ENCODE measurements at regions not wholly inside any gene's neighbourhood (a gene's known extent, or its start where the extent isn't known, plus 50 kb on each side); places are given as distances from the start of the nearest gene placed in this dataset.
"Not testable (repeated sequence)": the region's sequence is repeated elsewhere in the genome, so short reads cannot be mapped to it uniquely, and the experiment has no call there.

DNA sequence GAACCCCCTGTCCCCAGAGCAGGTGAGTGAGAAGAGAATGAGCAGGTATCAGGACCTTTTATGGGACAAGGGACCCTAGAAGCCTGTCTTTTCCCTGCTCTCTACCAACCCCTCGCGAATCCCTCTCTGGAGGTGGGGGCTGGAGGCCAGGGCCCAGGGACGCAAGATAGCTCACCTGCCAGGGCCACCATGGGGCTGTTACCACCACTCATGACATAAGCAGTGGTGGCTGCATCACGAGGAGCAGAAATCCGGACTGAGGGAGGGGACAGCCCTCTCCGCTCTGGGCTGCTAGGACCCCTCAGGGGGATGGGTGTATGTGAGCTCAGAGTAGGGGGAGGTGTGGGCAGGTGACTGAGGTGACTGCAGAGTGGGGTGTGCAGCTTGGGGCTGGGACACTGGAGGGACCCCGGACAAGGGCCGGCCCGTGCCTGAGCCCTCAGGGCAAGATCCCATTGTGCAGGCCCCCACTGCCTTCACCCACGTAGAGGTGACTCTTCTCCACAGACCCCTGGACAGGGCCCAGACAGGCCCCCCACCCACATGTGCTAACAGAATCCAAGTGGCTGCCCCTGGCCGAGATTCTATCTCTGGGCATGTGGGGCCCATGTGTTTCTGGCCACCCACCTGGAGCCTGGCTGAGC lies 190.6 kb downstream of the TBC1D2B start:
- no peak overlapping the region for H3K4me3 ChIP-seq (ENCODE audit: low read length)
- no peak for DNase-seq (ENCODE audit: low read depth, low spot score)

DNA sequence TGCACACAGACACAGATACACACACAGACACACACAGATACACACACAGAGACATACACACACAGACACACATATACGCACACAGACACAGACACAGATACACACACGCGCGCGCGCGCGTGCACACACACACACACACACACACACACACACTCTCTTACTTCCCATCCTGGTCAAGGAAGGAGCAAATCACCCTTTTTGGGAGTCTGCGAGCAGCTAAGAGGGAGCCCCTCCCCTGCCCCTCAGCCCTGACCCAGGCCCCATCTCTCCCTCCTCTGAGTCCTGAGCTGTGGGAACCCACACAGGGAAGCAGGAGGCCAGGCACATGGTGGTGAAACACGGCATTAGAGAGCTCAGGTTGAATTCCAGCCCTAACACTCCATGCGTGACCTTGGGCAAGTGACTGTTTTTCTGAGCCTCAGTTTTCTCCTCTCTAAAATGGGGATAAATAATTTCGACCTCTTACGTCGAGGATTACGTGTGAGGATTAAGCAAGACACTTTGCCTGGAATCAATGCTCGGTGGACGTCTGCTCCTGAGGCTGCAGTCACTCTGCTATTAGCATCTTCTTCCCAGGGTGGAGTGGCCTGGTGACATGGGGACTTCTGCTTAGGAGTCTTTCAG lies 191.5 kb downstream of the TBC1D2B start:
- DNase-seq (ENCODE audit: low read depth, low spot score); H3K4me3 ChIP-seq (ENCODE audit: low read length): not testable (repeated sequence)

DNA sequence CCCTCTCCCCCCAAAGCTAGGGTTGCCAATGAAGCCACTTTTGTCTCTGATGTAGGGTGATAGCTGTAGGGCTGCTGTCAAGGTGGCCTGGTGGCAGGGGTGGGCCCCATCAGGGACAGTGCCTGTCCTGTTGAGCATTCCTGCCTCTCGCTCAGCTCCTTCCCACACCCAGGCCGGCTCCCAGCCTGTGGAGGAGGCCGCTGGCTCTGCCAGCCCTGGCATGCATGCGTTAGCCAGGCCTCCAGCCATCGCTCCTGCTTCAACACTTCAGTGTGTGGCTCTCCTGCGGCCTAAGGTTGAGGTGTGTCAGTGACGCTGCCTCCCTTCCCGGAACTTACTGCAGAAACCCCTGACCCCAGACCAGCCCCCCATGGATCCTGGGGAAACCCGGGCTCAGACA lies 194.5 kb downstream of the TBC1D2B start:
- not testable (repeated sequence) for H3K4me3 ChIP-seq (ENCODE audit: low read length); DNase-seq (ENCODE audit: low read depth, low spot score)

DNA sequence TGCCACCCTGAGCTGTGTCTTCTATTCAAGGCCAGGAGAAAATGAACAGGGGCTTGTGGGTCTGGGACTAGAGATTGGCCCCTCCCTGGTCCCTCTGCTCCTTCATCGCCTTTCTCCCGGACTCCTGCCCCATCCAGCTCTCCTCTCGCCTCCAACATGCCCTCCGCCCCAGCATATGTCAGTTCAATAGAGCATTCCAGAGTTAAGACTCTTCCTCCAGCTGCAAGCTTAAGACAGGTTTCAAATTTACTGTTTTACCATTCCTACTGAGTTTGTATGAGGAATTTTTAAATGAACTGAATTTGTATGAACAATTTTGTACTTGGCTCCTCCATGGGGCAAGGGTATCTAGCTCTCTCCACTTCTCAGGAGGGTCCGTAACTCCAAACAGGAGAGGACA lies 195.6 kb downstream of the TBC1D2B start:
- DNase-seq (ENCODE audit: low read depth, low spot score) = no peak
- no peak overlapping the region for H3K4me3 ChIP-seq (ENCODE audit: low read length)

DNA sequence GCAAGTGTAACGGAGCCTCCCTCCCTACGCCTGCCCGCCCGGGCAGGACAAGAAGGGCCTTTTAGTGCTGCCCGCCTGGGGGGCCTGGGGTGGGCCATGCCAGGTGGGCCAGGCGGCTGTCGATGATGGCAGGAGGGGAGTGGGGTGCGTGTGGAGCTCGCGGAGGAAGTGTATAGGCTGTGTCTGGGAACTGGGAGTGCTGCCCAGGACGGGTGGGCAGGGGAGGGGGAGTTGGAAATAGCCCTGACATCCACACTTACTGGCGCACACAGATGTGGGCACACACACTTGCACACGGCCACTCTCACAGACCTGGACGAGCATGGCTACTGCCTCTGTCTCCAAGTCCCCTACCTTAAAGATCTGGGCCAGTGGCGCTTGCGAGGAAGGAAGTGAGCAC lies 196.0 kb downstream of the TBC1D2B start:
- DNase-seq (ENCODE audit: low read depth, low spot score) = not testable (repeated sequence)

DNA sequence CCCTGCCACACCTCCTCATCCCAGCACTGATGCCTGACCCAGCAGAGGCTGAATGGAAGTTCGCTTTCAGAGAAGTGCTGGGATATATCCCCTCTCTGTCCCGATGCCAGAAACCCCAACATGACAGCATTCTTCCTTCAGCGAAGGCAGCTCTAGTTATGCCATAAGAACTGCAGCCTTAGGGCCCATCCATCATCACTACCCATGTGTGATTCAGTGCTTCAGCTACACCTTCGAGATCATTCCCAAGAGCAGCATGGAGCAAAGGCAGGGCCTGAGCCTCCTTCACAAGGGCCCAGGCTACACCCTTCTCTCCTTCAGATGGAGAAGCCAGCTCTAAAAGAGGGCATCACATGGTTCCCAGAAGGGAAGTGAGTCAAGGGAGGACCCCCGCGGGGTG lies 198.0 kb downstream of the TBC1D2B start:
- not testable (repeated sequence) for DNase-seq (ENCODE audit: low read depth, low spot score); H3K4me3 ChIP-seq (ENCODE audit: low read length)

More for the DNA sequence above, 196.0 kb downstream of the TBC1D2B start:
- H3K4me3 ChIP-seq (ENCODE audit: low read length) = not testable (repeated sequence)

DNA sequence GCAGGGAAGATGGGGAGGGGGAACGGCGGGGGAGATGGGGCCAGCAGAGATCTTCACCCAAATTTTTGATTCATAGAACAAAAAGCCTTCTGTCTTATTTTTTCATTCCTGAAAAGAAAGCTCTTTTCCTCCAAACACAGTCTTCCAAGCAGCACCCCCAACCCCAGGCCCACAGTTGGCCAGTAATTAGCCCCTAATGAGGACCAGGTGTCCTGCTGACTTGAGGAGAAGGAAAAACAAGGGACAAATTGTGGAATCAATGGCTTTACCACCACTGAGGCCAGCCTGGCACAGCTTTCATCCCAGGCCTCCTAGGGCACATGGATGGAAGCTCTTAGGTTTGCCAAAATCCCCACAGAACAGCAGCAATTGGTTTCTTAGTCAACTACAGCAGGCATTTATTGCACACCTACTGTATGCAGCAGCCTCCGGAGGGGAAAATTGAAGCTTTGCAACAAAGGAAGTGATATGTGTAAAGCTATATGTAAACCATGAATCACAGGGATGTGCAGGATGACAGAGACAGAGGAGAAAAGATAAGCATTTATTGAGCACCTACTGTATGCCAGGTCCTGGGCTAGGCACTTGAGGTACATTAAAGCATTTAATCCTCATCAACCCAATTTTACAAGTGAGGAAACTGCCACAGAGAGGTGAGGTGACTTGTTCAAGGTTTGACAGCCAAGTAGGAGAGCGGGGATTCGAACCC lies 199.5 kb downstream of the TBC1D2B start:
- no peak for DNase-seq (ENCODE audit: low read depth, low spot score)
- no peak overlapping the region for H3K4me3 ChIP-seq (ENCODE audit: low read length)

DNA sequence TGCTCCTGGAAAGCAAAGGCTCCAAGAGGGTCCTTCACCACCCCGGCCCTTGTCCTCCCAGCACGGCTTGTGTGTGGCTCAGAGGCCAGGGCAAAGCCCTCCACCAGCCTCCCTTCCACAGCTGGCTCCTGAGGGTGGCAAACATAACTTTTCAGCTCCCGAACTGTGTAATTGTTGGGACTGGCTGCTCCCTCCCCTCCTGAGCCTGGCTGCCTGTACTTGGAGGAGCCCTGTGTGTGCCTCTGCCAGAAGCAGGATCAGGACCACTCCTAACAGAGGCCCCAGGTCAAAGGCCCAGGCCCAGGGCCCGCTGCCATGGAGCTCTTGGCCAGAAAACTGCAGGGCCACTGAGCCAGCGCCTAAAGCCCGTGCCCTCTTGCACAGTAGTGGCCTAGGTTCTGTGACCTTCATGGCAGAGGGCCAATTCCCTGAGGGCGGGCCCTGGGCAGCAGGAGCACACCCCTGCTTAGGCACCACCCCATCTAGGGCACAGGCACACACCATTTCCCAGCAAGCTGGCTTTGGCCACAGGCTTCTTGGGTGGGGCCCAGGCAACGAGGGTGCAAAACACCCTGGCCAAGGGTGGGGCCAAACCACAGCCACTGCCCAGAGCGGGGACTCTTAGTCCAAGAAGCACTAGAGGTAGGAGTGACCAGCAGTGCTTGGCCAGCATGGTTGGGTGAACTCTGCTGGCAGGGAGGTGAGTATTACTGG lies 201.2 kb downstream of the TBC1D2B start:
- not testable (repeated sequence) for H3K4me3 ChIP-seq (ENCODE audit: low read length); DNase-seq (ENCODE audit: low read depth, low spot score)

DNA sequence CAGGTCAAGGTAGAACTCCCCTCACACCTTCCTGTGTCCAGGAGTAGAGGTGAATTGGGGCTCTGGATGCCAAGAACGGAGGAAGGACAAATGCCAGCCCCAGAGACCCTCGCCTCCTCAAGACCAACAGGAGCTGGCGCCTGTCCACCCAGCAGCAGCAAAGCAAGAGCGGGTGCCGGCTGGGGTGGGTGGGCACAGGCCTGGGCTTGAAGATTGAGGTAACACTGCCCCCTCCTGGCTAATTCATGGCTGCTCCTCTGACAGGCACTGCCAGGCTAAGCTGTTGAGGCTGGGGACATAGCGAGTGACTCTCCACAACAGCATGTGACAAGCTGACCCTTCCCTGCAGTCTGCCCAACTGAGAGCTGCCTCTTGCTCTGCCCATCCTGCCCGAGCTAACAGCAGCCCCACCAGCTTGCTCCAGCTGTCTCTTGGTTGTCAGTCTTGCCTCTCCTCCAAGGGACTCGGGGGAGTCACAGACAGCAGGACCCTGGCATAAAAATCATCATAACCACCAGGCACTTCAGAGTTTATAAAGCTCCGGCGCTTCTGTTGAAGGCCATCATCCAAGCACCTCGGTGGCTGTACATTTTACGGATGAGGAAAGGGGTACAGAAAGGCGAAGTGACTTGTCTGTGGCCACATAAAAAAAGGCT lies 202.3 kb downstream of the TBC1D2B start:
- not testable (repeated sequence) for H3K4me3 ChIP-seq (ENCODE audit: low read length)
- peak; percentile 47 for DNase-seq (ENCODE audit: low read depth, low spot score)

DNA sequence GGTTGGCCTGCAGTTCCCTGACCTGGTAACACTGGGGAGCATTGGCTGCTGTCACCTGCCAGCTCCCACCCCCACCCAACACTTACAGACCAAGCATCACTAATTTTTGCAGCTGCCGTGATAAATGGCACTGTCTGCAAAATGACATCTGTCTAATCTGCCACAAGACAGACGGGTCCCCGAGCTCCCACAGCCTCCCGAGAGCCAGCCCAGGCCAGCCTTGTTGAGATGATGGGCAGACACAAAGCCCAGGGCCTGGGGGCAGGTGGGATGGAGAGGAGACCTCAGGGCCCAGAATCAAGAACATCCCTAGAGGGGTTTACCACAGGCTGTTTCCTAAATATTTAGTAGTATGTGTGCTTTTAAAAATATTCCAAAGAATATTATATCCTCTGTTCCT lies 203.4 kb downstream of the TBC1D2B start:
- H3K4me3 ChIP-seq (ENCODE audit: low read length) = no peak overlapping the region
- no peak for DNase-seq (ENCODE audit: low read depth, low spot score)

DNA sequence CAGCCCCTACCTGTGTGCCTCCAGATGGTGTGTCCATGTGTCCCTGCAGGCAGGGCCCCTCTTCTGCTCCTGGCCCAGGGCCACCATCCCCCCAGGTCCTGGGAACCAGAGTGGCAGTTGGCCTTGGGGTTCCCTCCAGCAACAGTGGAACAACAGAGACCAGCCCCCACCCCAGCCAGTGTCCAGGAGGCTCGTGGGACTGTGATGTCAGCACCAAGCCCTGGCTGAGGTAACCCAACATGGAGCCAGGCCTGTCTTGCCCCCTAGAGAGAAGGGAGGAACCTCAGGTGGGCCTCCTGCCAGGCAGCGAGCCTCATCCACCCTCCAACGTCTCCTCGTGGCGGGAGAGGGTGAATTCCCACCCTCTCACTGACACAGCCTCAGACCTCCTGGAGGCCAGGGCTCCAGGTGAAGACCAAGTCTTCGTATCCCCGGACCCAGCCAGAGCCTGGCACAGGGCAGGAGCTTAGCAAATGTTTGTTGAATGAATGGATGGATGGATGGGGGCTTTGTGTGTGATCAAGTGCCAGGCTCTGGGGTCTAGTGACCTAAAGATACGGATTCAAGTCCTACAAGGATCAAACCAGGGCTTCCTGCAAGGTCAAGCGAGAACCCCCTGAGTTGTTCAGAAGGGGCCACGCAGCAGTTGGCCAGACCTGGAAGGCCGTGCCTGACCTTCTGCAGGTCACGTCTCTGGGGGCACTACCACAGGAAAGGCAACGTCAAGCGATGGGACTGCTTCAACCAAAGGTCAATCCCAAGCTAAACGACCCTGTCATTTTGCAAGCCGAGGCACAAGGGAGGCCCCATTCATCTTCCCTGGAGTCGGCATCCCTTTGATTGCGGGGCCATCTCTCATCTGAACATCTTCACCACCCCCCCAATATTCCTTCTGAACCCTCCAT lies 204.7 kb downstream of the TBC1D2B start:
- H3K4me3 ChIP-seq (ENCODE audit: low read length); DNase-seq (ENCODE audit: low read depth, low spot score): not testable (repeated sequence)

DNA sequence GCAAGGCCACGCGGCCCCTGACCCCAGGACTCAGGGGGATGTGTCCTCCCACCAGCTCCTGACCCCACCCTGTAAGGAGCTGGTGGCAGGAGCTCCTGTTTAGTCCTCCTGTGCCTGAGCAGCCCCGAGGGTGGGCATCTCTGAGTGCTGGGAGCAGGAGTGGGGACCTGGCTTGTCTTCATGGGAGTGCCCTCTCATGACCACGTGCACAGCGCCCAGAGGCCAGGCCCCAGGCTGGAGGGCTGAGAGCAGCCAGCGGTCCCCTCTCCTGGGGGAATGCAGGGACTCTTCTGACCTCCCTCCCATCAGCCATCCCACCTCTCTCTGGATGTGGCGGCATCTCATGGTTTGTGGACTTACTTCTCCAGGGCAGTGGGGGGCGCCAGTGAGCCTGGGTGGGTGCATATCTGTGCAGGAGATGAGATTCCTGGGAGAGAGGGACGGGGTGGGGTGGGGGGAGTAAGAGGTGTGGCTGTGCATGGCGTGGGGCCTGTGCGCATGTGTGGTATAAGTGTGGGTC lies 205.6 kb downstream of the TBC1D2B start:
- DNase-seq (ENCODE audit: low read depth, low spot score) = no peak
- no peak overlapping the region for H3K4me3 ChIP-seq (ENCODE audit: low read length)

DNA sequence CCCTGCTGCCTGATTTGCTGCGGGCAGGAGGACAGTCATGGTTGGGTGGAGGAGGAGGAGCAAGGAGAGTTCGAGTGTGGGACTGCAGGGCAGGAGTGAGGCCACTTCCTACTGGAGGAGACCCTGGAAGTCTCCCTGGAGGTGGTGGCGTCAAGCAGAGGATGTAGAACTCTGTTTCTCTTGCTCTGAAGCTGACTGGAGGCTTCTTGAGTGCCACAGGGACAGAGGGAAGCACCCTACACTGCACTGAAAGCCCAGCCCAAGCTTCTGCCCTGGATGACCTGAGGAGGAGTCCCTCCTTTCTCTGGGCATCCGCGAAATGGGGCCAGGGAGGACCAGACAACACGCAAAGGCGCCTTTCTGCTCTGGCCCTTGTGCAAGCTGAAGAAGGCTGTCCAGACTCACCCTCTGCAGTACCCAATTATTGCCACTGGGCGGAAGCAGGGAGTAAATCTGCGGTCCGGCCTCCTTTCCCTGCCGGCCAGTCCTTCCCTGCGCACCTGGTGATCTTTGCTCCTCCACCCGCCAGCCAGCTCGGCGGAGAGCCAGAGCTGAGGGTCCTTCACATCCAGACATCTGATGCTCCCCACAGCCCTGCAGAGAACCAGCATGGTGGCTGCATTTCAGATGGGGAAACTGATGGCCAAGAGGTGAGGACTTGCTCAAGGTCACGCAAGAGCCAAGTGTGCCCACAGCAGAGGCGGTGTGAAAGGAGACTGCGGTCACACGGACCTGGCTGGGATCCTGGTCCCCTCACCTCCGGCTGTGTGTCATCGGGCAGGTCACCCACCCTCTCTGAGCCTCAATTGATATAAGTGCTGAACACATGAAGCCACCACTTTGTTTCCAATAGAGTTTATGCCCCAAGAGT lies 207.1 kb downstream of the TBC1D2B start:
- H3K4me3 ChIP-seq (ENCODE audit: low read length) = no peak overlapping the region
- peak; percentile 10 for DNase-seq (ENCODE audit: low read depth, low spot score)

DNA sequence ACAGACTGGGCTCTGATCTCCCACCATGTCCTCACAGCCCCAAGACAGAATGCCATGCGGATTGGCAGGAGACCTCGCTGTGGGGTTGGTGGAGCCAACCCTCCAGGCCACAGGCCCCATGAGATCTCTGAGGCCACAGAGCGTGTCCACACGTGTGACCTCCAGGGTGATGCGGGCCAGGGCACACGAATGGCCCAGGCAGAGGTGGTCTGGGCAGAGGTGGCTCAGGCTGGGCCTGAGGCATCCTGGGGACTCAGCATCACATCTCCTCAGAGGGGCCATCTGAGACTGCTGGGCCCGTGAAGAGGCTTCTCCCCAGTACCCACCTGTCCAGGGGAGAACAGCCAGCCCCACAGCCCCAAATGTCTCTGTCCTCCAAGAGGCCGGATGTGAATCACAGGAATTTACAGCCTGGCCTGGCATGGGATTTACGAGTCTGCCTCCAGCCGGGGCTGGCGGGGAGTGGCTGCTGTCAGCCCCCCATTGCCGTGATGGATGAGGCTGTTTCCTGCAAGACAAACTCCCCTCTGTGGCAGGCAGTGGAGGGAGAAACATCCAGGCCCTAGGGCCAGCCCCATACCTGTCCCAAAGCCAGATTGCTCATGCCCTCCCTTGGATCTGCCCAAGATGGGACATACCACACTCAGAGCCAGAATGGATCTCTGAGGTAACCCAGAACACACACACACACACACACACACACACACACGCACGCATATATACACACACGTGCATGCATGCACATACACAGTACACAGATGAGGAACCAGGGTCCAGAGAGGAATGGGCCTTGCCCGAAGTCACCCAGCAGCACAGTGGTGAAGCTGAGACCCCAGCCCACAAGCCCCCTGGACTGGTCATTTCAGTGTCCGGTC lies 208.3 kb downstream of the TBC1D2B start:
- H3K4me3 ChIP-seq (ENCODE audit: low read length) = no peak overlapping the region
- no peak for DNase-seq (ENCODE audit: low read depth, low spot score)

DNA sequence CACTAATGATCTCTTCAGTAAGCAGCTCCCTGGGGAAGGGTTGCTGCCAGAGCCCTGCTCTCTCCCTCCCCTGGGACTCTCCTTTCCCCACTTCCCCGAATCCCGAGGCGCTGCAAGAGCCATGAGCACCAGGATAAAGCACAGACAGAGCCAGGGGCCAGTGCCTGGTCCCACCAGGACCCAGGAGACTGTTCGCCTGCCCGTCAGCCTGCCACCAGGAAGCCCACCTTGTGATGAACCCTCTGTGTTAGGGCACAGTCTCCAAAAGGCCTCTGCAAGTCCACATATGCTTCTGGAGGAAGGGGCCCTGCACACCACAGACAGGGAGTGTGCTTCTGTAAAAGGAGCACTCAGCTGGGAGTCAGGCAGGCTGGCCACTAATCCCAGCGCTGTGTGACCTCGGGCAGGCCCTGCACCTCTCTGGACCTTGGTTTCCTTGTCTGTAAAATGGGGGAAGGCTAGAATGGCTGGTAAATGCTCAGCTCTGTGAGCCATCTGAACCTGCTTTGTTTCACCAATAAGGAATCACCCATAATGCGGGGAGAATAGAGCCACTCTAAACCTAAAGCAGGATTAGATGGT lies 209.4 kb downstream of the TBC1D2B start:
- not testable (repeated sequence) for H3K4me3 ChIP-seq (ENCODE audit: low read length); DNase-seq (ENCODE audit: low read depth, low spot score)
